AML-193 (cell line): ENCODE measurements at regions not wholly inside any gene's neighbourhood (a gene's known extent, or its start where the extent isn't known, plus 50 kb on each side); places are given as distances from the start of the nearest gene placed in this dataset.
A peak's percentile ranks its signal among the peaks of the same experiment; 100 is the strongest.

Experiments
- DNase-seq, 2 experiments: peaks; one replicate each; lab custom pipeline; 2025; lab: John Stamatoyannopoulos, UW

DNA sequence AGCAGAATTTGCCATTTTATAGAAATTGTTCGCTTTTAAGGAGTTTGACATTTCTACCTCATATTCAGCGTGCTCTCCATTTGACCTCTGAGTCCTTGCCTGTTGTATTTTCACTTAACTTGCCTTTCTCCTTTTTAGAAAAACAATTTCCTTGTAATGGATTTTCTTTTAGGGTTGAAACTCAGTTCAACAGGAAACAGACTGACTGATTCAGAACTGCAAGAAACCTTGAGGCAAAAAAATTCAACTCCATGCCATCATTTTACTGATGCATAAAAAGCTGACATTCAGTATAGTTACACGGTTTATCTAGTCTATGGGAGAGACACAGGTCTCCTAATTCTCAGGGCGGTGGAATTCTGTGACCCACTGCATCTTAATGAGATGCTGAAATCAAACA is 59.8 kb downstream of the MRPS30 start:
- no peak for DNase-seq

GRCh38 chr5:44869928-44870327 is 61.2 kb downstream of the MRPS30 start:
- no peak for DNase-seq

- no peak for DNase-seq
Measured at GRCh38 chr5:44870430-44870829, 61.7 kb downstream of the MRPS30 start.

- DNase-seq: no peak
Measured at GRCh38 chr5:44871401-44871800, 62.7 kb downstream of the MRPS30 start.

DNA sequence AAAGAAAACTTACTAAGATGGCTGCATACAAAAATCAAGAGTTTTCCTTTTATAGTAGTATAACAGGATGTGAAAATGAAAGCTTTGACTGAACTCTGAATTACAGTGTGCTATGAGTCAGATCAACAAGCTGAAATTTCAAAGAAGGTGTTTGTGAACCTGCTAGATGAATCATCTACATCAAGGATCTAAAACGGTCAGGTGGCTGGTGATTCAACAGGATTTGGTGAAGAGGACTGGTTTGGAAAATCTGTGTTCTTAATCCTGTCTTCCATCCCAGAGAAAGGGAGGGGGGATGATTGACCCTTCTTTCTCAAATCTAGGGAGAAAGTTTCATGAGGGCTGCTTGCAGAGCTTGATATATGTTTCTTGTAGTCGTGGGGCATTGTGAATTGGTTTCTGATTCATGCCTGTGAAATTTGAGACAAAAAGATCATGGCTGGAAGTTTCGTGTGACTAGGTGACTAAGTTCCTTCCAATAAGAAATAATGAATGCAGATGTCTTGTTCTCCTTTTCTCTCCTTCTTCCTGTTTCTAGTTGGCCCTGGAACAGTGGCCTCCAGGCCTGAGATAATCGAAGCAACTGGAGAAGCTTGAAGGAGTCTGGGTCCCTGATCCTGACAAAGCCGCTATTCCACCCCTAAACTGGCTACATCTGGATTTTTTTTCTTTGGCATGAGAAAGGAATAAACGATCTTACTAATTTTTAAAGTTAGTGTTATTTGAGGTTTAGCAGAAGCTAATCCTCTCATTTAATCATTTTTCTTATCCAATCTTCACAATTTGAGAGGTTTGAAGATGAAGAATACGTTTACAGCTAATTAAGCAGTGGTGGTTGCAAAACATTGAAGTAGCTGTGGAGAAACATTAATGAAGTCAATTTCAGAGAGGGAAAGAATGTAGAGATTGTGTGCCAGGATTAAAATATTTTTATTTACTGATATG is 67.2 kb downstream of the MRPS30 start:
- DNase-seq: peak in 1 of 2 experiments; percentile 2

DNA sequence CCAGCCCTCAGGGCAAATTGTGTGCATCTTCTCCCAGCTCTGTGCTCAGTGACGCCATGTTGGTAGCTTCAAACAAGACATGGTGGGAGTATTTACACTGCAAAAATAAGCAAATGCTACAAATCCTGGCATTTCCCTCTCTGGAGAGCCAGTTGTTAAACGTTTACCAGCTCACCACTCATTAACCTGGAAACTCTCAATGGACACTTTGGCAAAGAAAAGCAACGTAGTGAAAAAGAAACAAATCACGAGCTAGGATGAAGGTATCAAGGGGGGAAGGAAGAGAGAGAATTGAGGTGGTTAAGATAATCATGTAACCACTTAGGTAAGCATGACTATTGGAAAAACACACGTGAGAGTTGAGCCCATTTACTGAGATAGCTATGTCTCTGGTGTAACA is 72.5 kb downstream of the MRPS30 start:
- DNase-seq: no peak

- DNase-seq: no peak
Measured at GRCh38 chr5:44884036-44884435, 75.3 kb downstream of the MRPS30 start.

GRCh38 chr5:44885903-44886302 is 77.2 kb downstream of the MRPS30 start:
- DNase-seq: no peak

DNA sequence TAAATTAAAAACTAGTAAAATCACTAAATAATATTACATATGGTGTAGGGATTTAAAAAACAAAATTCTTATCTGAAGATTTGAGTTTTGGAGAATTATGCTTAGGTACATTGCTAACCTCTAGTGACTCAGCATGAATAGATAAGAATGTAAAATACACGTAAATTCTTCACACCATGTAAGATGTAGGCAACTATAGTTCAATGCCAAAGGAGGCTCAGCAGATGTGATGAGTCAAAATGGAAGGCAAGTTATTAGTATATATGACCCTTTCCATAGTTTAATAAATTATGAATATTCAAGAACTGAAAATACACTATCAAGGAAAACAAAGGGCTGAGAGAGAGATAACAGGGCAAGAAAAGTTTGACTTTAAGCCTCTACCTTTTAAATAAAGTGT is 79.0 kb downstream of the MRPS30 start:
- no peak for DNase-seq

GRCh38 chr5:44888435-44888834 is 79.7 kb downstream of the MRPS30 start:
- no peak for DNase-seq

GRCh38 chr5:44891116-44891515 is 82.4 kb downstream of the MRPS30 start:
- DNase-seq: no peak

DNA sequence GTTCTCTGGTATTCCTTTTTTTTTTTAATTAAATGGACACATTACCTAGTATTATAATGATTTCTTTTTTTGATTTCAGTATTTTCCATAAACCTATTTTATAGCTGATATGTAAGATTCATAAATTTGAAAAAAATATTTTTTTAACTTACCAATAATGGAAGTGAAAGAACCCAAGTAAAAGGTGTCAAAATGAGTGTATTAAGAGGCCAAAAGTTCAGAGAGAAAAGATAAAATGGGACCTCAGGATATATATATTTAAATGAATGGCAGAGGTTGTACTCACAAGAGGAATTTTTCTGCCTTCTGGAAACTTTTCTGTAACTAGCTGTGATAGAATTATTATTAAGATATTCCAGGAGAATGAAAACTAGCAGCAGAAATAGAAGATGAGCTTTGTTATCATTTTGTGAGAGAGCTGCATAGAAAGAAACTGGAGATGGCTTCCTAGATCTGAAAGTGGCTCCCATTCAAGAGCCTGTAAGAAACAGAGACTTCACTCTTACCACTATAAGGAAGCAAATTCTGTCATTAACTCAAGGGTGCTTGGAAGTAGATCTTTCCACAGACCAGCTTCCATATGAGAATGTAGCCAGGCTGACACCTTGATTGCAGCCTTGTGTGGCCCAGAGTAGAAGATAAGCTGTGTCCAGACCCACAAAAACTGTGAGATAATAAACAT is 91.7 kb downstream of the MRPS30 start:
- DNase-seq: no peak

DNA sequence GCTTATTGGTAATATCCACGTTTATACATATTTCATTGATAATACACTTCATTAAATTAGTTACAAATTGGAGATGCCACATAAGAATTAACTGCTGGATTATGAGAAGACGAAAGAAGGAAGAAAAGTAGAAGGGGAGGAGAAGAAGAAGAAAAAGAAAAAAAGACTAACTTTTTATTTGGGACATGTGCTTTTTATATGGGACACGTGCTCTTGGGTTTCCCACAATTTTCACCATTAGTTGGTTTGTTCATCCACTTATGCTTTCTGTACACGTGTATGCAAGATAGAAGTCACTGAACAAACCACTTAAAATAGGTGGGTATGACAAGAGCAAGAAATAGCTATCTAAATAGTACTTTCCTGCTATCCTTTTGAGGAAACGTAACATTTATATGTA is 98.6 kb downstream of the MRPS30 start:
- DNase-seq: no peak

GRCh38 chr5:44909004-44909403 is 100.3 kb downstream of the MRPS30 start:
- DNase-seq: no peak

- DNase-seq: no peak
Measured at GRCh38 chr5:44911501-44911900, 102.8 kb downstream of the MRPS30 start.

DNA sequence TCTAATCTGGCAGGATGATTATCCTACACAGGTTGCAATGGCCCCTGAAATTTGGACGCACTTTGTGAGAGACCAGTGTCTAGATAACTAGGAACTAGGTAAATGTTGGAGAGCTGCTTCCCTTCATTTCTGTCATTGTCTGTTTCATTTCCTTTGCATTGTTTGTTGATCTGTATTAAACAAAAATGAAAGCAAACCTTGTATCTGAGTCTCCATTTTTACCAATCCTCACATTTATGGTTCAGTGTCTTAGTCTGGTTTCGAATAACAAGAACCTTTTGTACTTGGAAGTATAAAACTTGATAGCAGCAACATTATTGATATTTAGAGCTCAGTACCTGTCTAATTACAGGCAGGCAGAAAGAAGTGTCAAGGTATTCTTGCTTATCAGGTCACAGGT is 105.5 kb downstream of the MRPS30 start:
- DNase-seq: no peak

GRCh38 chr5:44919560-44919959 is 110.8 kb downstream of the MRPS30 start:
- no peak for DNase-seq

- no peak for DNase-seq
Measured at GRCh38 chr5:44927115-44927733, 118.5 kb downstream of the MRPS30 start.

GRCh38 chr5:44932922-44933585 is 124.3 kb downstream of the MRPS30 start:
- no peak for DNase-seq

DNA sequence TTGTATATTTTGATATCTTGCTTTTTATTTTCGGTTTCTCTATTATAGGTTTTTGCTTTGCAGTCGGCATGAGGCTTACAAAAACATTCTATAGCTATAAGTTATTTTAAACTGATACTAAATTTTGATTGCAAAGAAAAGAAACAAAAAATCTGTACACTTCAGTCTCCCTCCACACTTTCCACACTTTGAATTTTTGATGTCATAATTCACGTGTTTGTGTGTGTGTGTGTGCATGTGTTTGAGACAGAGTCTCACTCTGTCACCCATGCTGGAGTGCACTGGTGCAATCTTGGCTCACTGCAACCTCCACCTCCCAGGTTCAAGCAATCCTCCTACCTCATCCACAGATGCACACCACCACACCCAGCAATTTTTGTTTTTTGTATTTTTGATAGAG is 124.9 kb downstream of the MRPS30 start:
- DNase-seq: no peak

DNA sequence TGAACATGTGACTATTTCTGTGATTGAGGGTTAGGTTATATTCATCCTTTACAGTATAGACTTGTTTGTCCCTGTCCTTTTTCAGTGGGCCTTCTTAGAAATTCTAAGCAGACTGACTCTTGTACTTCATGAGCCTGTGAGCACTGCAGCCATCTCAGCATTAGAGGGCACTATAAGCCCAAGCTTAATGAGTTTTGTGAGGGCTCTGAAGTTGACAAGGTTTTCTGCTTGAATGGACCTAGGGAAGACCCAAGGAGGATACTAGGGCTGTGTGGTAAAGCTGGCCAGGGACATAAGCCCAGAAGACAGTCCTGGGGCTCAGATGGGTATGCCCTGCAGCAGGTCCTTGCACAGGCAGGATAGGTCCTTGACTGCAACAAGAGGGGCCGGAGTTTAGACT is 126.5 kb downstream of the MRPS30 start:
- peak in 1 of 2 experiments; percentile 1 for DNase-seq

DNA sequence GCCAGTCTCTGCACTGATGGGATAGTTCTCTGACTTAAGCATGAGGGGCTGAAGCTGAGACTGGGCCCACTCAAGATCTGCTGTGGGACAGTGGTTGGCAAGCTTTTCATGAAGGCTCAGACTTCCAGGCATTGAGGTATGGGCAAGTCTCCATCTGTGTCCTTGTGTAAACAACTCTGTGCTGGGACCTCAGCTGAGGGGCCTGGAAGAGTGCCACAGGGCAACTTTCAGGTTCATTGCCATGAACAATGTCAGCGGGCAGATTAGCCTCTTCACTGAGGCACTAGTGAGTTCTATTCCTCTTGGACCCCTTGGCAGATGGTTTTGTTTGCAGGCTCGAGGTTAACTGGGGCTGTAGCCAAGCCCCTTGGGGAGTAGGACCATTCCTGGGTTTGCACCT is 127.1 kb downstream of the MRPS30 start:
- DNase-seq: no peak
